ENCODE measurements at regions not wholly inside any gene's neighbourhood (a gene's known extent, or its start where the extent isn't known, plus 50 kb on each side); places are given as distances from the start of the nearest gene placed in this dataset.

DNA sequence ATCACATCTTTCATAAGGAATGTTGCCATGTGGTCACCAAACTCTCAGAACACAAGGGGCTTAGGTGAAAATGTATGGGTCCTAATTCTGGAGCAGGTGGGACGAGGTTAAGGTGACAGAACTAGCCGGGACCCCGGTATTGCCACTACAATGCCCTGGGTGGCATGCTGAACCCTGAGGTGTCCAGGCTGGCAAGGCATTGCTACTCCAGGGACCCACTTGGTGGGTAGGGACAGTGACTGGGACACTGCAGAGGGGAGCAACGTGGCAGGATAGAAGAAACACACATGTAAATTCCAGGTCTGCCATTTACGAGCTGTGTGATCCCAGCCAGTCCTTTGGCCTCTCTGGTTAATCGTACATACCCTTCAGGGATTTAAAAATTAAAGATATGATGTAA is 206.9 kb upstream of the MVB12B start:
- H3K9ac ChIP-seq (ENCODE audit: insufficient read length): no peak overlapping the region
- no peaks in the 10 kb centered on the region for H3K36me3 ChIP-seq (ENCODE audit: insufficient read depth, low read length)
- H3K27ac ChIP-seq: no peak overlapping the region
- H3K4me3 ChIP-seq: no peak overlapping the region
- TF ChIP-seq POLR2AphosphoS5 (IDR thresholded peaks at IDR 0.05; ENCODE audit: borderline replicate concordance, low read depth, low read length) (no peak), EZH2 (IDR thresholded peaks at IDR 0.05) (no peak), FOXP2 (optimal IDR thresholded peaks at IDR 0.05; ENCODE audit: control extremely low read depth, extremely low read length, insufficient read depth) (no peak)
- no peaks in the 10 kb centered on the region for H3K9me3 ChIP-seq (ENCODE audit: low read depth, low read length)
- no peak for DNase-seq (ENCODE audit: low read depth, low spot score)

DNA sequence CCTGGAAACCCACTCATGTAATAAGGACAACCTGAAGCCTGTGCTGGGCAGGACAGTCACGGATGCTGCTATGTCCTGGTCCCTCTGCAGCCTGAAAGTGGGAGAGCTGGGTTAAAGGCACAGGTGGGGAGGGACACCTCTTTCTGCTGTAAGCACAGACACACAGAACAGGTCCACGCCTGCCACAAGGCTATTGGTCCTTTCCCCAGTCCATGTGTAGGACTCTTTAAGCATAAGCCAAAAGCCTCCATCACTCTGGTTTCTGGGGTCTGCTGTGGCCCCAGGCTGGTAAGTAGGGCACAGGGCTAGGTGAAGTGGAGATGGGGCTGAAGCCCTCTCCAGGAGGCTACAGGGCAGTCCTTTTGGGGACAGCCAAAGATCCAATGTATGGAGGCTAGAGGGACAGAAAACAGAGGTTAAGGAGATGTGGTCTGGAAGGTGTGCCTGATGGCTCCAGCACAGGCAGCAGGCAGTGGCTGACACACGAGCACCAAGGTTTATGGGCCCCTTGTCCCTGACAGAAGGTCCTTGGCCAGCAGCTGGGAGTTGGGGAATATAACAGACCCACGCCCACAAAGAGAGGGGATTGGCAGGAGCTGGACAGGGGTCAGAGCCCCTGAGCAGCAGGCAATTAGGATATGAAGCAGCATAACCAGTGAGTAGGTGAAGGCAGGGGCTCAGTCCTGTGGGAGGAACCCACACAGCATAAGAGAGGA is 203.6 kb upstream of the MVB12B start:
- Histone ChIP-seq H3K4me3 (no peak overlapping the region), H3K27ac (no peak overlapping the region), H3K9me3 (ENCODE audit: low read depth, low read length) (no peaks in the 10 kb centered on the region), H3K9ac (ENCODE audit: insufficient read length) (no peak overlapping the region), H3K36me3 (ENCODE audit: insufficient read depth, low read length) (no peaks in the 10 kb centered on the region)
- no peak for DNase-seq (ENCODE audit: low read depth, low spot score)
- TF ChIP-seq EZH2 (IDR thresholded peaks at IDR 0.05) (no peak), POLR2AphosphoS5 (IDR thresholded peaks at IDR 0.05; ENCODE audit: borderline replicate concordance, low read depth, low read length) (no peak), FOXP2 (optimal IDR thresholded peaks at IDR 0.05; ENCODE audit: control extremely low read depth, extremely low read length, insufficient read depth) (no peak)

DNA sequence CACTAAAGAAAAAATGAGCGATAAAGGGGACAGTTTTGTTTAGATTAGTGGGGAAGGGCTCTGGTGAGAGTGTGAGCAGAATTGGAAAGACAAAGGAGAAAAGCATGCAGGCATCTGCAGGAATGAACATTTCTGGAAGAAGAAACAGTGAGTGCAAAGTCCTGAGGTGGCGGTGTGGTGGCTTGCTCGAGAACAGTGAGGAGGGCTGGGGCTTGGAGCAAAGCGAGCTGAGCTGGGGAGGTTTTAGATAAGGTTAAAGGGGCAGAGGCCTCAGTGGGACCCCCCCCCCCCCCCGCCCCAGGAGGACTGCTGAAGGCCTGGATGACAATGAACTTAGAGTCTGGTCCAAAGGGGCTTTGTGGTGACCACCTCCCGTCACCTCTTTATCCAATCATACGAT is 202.7 kb upstream of the MVB12B start:
- no peak overlapping the region for H3K27ac ChIP-seq
- H3K36me3 ChIP-seq (ENCODE audit: insufficient read depth, low read length): no peaks in the 10 kb centered on the region
- H3K9ac ChIP-seq (ENCODE audit: insufficient read length): no peak overlapping the region
- H3K9me3 ChIP-seq (ENCODE audit: low read depth, low read length): no peaks in the 10 kb centered on the region
- DNase-seq (ENCODE audit: low read depth, low spot score): no peak
- H3K4me3 ChIP-seq: no peak overlapping the region
- TF ChIP-seq FOXP2 (optimal IDR thresholded peaks at IDR 0.05; ENCODE audit: control extremely low read depth, extremely low read length, insufficient read depth) (no peak), POLR2AphosphoS5 (IDR thresholded peaks at IDR 0.05; ENCODE audit: borderline replicate concordance, low read depth, low read length) (no peak), EZH2 (IDR thresholded peaks at IDR 0.05) (no peak)

DNA sequence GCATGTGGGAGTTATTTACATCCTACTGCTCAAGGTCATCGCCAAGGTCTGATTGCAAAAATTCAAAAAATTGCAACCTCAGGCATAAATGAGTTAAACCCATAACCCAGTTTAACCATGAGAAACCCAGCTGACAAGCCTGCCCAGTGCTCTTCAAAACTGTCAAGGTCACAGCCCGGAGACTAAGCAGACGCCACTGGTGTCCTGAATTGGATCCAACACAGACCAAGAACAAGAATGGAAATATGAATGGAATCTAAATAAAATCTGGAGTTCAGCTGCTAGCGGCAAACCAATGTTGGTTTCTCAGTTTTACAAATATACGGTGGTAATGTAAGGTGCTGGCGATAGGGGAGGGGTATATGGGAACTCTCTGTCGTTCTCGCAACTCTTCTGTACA is 201.5 kb upstream of the MVB12B start:
- H3K9me3 ChIP-seq (ENCODE audit: low read depth, low read length): no peaks in the 10 kb centered on the region
- H3K4me3 ChIP-seq: no peak overlapping the region
- no peak for DNase-seq (ENCODE audit: low read depth, low spot score)
- TF ChIP-seq POLR2AphosphoS5 (IDR thresholded peaks at IDR 0.05; ENCODE audit: borderline replicate concordance, low read depth, low read length): no peak
- no peak for TF ChIP-seq EZH2 (IDR thresholded peaks at IDR 0.05)
- TF ChIP-seq FOXP2 (optimal IDR thresholded peaks at IDR 0.05; ENCODE audit: control extremely low read depth, extremely low read length, insufficient read depth): no peak
- no peak overlapping the region for H3K27ac ChIP-seq
- H3K36me3 ChIP-seq (ENCODE audit: insufficient read depth, low read length): no peaks in the 10 kb centered on the region
- H3K9ac ChIP-seq (ENCODE audit: insufficient read length): no peak overlapping the region

DNA sequence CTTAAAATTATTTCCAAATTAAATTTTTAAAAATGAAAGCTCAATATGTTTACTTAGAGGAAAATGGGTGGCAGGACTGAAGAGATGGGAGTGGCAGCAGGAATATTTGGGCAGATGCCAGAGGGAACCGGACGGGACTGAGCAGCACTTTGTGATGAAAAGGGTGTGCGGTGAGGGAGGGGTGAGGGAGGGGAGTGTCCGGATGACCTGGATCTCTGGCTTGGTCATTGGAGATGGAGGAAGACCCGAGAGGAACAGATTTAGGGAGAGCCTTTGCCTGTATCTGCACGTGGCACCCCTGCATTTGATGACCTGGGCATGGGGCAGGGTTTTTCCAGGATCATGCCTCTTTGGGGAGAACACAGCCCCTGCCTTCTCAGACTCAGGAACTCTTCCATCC is 201.1 kb upstream of the MVB12B start:
- H3K36me3 ChIP-seq (ENCODE audit: insufficient read depth, low read length): no peaks in the 10 kb centered on the region
- no peak for TF ChIP-seq POLR2AphosphoS5 (IDR thresholded peaks at IDR 0.05; ENCODE audit: borderline replicate concordance, low read depth, low read length)
- TF ChIP-seq EZH2 (IDR thresholded peaks at IDR 0.05): no peak
- TF ChIP-seq FOXP2 (optimal IDR thresholded peaks at IDR 0.05; ENCODE audit: control extremely low read depth, extremely low read length, insufficient read depth): no peak
- no peak overlapping the region for H3K27ac ChIP-seq
- H3K9me3 ChIP-seq (ENCODE audit: low read depth, low read length): no peaks in the 10 kb centered on the region
- no peak overlapping the region for H3K4me3 ChIP-seq
- H3K9ac ChIP-seq (ENCODE audit: insufficient read length): no peak overlapping the region
- DNase-seq (ENCODE audit: low read depth, low spot score): no peak

DNA sequence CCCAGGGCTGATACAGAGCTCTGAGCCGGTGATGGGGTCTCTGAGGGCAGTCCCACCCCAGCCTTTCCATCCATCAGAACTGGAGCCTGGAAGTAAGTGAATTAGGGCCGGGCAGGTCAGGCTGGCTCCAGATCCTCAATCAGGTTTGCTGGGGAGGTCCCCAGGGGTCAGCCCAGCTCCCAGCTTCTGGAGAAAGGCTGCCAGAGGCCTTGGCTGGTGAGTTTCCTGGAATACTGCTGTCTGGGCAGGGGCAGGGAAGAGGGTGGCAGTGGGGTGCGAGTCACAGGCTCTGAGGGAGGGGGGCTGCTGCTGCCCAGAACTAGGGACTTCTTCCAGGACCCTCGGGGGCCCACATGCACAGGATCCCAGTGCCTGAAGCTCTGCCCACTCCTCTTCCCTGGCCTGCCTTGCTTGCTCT is 200.6 kb upstream of the MVB12B start:
- H3K9me3 ChIP-seq (ENCODE audit: low read depth, low read length): no peaks in the 10 kb centered on the region

DNA sequence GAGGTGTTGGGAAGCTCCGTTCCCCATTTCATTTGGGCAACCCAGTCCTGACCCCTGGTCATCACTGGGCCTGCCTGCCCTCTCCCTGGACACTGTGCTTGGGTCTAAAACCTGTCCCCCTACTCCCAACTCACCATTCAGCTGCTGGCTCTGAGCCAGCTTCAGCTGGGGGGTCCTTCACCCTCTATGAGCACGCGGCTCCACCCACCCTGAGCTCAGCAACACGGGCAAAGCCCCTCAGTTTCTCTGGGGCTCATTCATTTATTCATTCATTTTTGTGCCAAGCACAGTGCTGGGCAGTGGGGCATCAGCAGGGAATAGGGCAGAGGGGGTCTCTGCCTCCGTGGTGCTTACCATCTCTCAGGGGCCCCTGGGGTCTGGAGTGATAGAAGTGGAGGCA is 199.8 kb upstream of the MVB12B start:
- no peaks in the 10 kb centered on the region for H3K9me3 ChIP-seq (ENCODE audit: low read depth, low read length)
- no peak for DNase-seq (ENCODE audit: low read depth, low spot score)
- no peaks in the 10 kb centered on the region for H3K36me3 ChIP-seq (ENCODE audit: insufficient read depth, low read length)
- H3K27ac ChIP-seq: no peak overlapping the region
- no peak overlapping the region for H3K4me3 ChIP-seq
- TF ChIP-seq POLR2AphosphoS5 (IDR thresholded peaks at IDR 0.05; ENCODE audit: borderline replicate concordance, low read depth, low read length): no peak
- no peak for TF ChIP-seq EZH2 (IDR thresholded peaks at IDR 0.05)
- no peak for TF ChIP-seq FOXP2 (optimal IDR thresholded peaks at IDR 0.05; ENCODE audit: control extremely low read depth, extremely low read length, insufficient read depth)
- no peak overlapping the region for H3K9ac ChIP-seq (ENCODE audit: insufficient read length)

More for the DNA sequence above, 200.6 kb upstream of the MVB12B start:
- TF ChIP-seq FOXP2 (optimal IDR thresholded peaks at IDR 0.05; ENCODE audit: control extremely low read depth, extremely low read length, insufficient read depth): no peak
- TF ChIP-seq EZH2 (IDR thresholded peaks at IDR 0.05): no peak
- no peak for TF ChIP-seq POLR2AphosphoS5 (IDR thresholded peaks at IDR 0.05; ENCODE audit: borderline replicate concordance, low read depth, low read length)
- Histone ChIP-seq H3K36me3 (ENCODE audit: insufficient read depth, low read length) (no peaks in the 10 kb centered on the region), H3K27ac (no peak overlapping the region), H3K4me3 (no peak overlapping the region), H3K9ac (ENCODE audit: insufficient read length) (no peak overlapping the region)
- no peak for DNase-seq (ENCODE audit: low read depth, low spot score)

DNA sequence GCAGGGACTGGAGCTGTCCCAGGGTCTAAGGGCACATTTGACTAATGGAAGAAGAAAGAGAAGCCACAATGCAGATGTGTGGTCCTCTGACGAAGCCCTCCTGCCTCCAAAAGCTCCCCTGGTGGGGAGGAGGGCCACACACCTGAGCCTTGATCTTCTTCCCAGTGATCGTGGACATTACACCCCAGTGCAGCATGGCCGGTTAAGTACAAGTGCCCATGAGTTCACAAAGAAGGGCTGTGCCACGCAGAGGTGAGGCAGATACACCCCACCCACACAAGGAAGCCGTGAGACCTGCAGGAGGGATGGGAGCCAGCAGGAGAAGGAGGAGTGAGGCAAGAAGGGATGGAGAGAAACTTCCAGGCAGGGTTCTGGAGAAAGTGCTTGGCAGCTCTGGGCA is 199.0 kb upstream of the MVB12B start:
- DNase-seq (ENCODE audit: low read depth, low spot score): no peak
- Histone ChIP-seq H3K9me3 (ENCODE audit: low read depth, low read length) (no peaks in the 10 kb centered on the region), H3K36me3 (ENCODE audit: insufficient read depth, low read length) (no peaks in the 10 kb centered on the region), H3K27ac (no peak overlapping the region), H3K9ac (ENCODE audit: insufficient read length) (no peak overlapping the region), H3K4me3 (no peak overlapping the region)
- no peak for TF ChIP-seq POLR2AphosphoS5 (IDR thresholded peaks at IDR 0.05; ENCODE audit: borderline replicate concordance, low read depth, low read length)
- TF ChIP-seq FOXP2 (optimal IDR thresholded peaks at IDR 0.05; ENCODE audit: control extremely low read depth, extremely low read length, insufficient read depth): no peak
- TF ChIP-seq EZH2 (IDR thresholded peaks at IDR 0.05): no peak

All from SK-N-MC (cell line).